Gastrocnemius medialis (tissue), 4 donors: ENCODE measurements at regions not wholly inside any gene's neighbourhood (a gene's known extent, or its start where the extent isn't known, plus 50 kb on each side); places are given as distances from the start of the nearest gene placed in this dataset.

Experiments
- ATAC-seq, 2 donors: fragments of 150-250 bp; one replicate each; pipeline ENCODE4 v1.9.1; 2016
- DNase-seq, 2 donors: peaks; one replicate each; pipeline ENCODE4 v3.0.0-alpha.2; 2019
- H3K27ac ChIP-seq, 4 donors: fragments of 200-600 bp; sonication (generic); 1 replicate in 1 of 4; 2 replicates in 3 of 4; pipeline ENCODE4 v1.5.1; 2016 to 2018; ENCODE audit warnings: mild to moderate bottlenecking in 2 of 4, moderate library complexity in 1 of 4
- H3K27me3 ChIP-seq, 3 donors: fragments of 200-600 bp; sonication (generic) in 2 of 3; 1 replicate in 1 of 3; 2 replicates in 2 of 3; pipeline versions ENCODE4 v1.5.1 to v1.6.0; 2016 to 2019; ENCODE audit warnings: mild to moderate bottlenecking in 1 of 3, moderate library complexity in 1 of 3
- H3K36me3 ChIP-seq, 2 donors: fragments of 200-600 bp; sonication (generic) in 1 of 2; one replicate each; pipeline ENCODE4 v1.5.1; 2017 to 2018
- H3K4me1 ChIP-seq, 2 donors: fragments of 200-600 bp; sonication (generic) in 1 of 2; one replicate each; pipeline ENCODE4 v1.5.1; 2016 to 2017; ENCODE audit warnings: mild to moderate bottlenecking in 2 of 2
- H3K4me3 ChIP-seq, 4 donors: fragments of 200-600 bp; sonication (generic) in 3 of 4; 1 replicate in 1 of 4; 2 replicates in 3 of 4; pipeline ENCODE4 v1.5.1; 2016 to 2019; ENCODE audit warnings: mild to moderate bottlenecking in 2 of 4
- H3K9me3 ChIP-seq, 3 donors: fragments of 200-600 bp; sonication (generic) in 2 of 3; 1 replicate in 1 of 3; 2 replicates in 2 of 3; pipeline ENCODE4 v1.5.1; 2016 to 2019
- CTCF ChIP-seq, 5 experiments: fragments of 450-650 bp in 3 of 5; fragments of 200-600 bp in 2 of 5; sonication (generic) in 2 of 5; IDR thresholded peaks in 4 of 5; conservative IDR thresholded peaks in 1 of 5; 1 replicate in 4 of 5; 2 replicates in 1 of 5; pipeline ENCODE4 v1.5.1; 2016 to 2019; ENCODE audit warnings: antibody characterized with exemption in 5 of 5, mild to moderate bottlenecking in 3 of 5, moderate library complexity in 3 of 5
- POLR2A ChIP-seq, 2 donors: fragments of 450-650 bp; IDR thresholded peaks; one replicate each; pipeline ENCODE4 v1.6.1; 2017; ENCODE audit warnings: antibody characterized with exemption in 2 of 2, mild to moderate bottlenecking in 2 of 2, moderate library complexity in 2 of 2
- in situ Hi-C, 4 donors: fragments of 200-750 bp; cut with MboI; loops; one replicate each; pipeline versions ENCODE4 v1.15.0 to v1.8.0; 2017; ENCODE audit warnings: low sequenced_read_pairs in 4 of 4
- intact Hi-C: fragments of 100-400 bp; cut with DNase I; formaldehyde crosslinking; loops from one replicate; pipeline ENCODE4 v1.15.1; 2023; ENCODE audit warnings: low total_unique reads

- Histone ChIP-seq H3K9me3 (no peaks in the 10 kb centered on the region), H3K27ac (peak overlapping the region; percentile 69 to 85 (median 76)), H3K36me3 (no peaks in the 10 kb centered on the region), H3K4me3 (peak overlapping the region in 2 of 4 donors; percentile 3 to 21), H3K4me1 (peaks cover 12 to 19% of the 10 kb centered on the region in 2 donors), H3K27me3 (no peaks in the 10 kb centered on the region)
- intact Hi-C loops = loop anchor here (10.0 kb wide), 1 partner anchor 117 kb away; the partner anchor contains the start of gene NOCT
- peak in 1 of 2 donors; percentile 5 for DNase-seq
- TF ChIP-seq POLR2A (IDR thresholded peaks at IDR 0.05) (no peak), CTCF (IDR thresholded peaks at IDR 0.05 in 4 of 5, conservative IDR thresholded peaks at IDR 0.05 in 1 of 5) (no peak)
- in situ Hi-C loops = no loop called here
- ATAC-seq = peak; percentile 97 to 99
These were observed 117.8 kb upstream of the NOCT start for GRCh38 chr4:138897811-138898226.

GRCh38 chr4:138894709-138895108 lies 120.9 kb upstream of the NOCT start:
- DNase-seq (no peak), ATAC-seq (no peak)
- H3K36me3 ChIP-seq = no peaks in the 10 kb centered on the region
- no peak overlapping the region for H3K4me3 ChIP-seq
- TF ChIP-seq POLR2A (IDR thresholded peaks at IDR 0.05) (no peak), CTCF (IDR thresholded peaks at IDR 0.05 in 4 of 5, conservative IDR thresholded peaks at IDR 0.05 in 1 of 5) (no peak)
- no peaks in the 10 kb centered on the region for H3K27me3 ChIP-seq
- H3K4me1 ChIP-seq = peaks cover 25 to 34% of the 10 kb centered on the region in 2 donors
- in situ Hi-C loops (no loop called here), intact Hi-C loops (loop anchor here (10.0 kb wide), 1 partner anchor 120 kb away; the partner anchor contains the start of gene NOCT)
- H3K27ac ChIP-seq = no peak overlapping the region
- H3K9me3 ChIP-seq = no peaks in the 10 kb centered on the region

- Histone ChIP-seq H3K4me1 (peaks cover 25 to 34% of the 10 kb centered on the region in 2 donors), H3K9me3 (no peaks in the 10 kb centered on the region), H3K4me3 (no peak overlapping the region), H3K27ac (no peak overlapping the region), H3K27me3 (no peaks in the 10 kb centered on the region), H3K36me3 (no peaks in the 10 kb centered on the region)
- TF ChIP-seq POLR2A (IDR thresholded peaks at IDR 0.05) (no peak), CTCF (IDR thresholded peaks at IDR 0.05 in 4 of 5, conservative IDR thresholded peaks at IDR 0.05 in 1 of 5) (no peak)
- in situ Hi-C loops (no loop called here), intact Hi-C loops (loop anchor here (10.0 kb wide), 1 partner anchor 121 kb away; the partner anchor contains the start of gene NOCT)
- ATAC-seq (no peak), DNase-seq (no peak)
These were observed 121.6 kb upstream of the NOCT start for GRCh38 chr4:138894011-138894410.

GRCh38 chr4:138892483-138893407 lies 122.8 kb upstream of the NOCT start:
- H3K9me3 ChIP-seq = no peaks in the 10 kb centered on the region
- in situ Hi-C loops = no loop called here
- H3K36me3 ChIP-seq = no peaks in the 10 kb centered on the region
- H3K27ac ChIP-seq = peak overlapping the region in 2 of 4 donors; percentile 27 to 42
- intact Hi-C loops = loop anchor here (10.0 kb wide), 1 partner anchor 122 kb away; the partner anchor contains the start of gene NOCT
- ATAC-seq (peak; percentile 88 to 92), DNase-seq (no peak)
- TF ChIP-seq CTCF (IDR thresholded peaks at IDR 0.05 in 4 of 5, conservative IDR thresholded peaks at IDR 0.05 in 1 of 5) (no peak), POLR2A (IDR thresholded peaks at IDR 0.05) (no peak)
- peaks cover 16 to 24% of the 10 kb centered on the region in 2 donors for H3K4me1 ChIP-seq
- H3K27me3 ChIP-seq = no peaks in the 10 kb centered on the region
- no peak overlapping the region for H3K4me3 ChIP-seq
